Endothelial cell (in vitro differentiated cells): ENCODE measurements at regions not wholly inside any gene's neighbourhood (a gene's known extent, or its start where the extent isn't known, plus 50 kb on each side); places are given as distances from the start of the nearest gene placed in this dataset. TPM values are rescaled to one million over a fixed set of nuclear protein-coding genes. Genes with fewer than 3 reads are reported as not detected.

Experiments
- DNase-seq: peaks from one replicate; pipeline ENCODE4 v3.0.0; 2021; ENCODE audit warnings: low spot score
- H3K27ac Mint-ChIP-seq: one replicate; pipeline ENCODE4 v1.8.0; 2021; ENCODE audit warnings: mixed read lengths, inconsistent platforms; ENCODE audit not compliant: unreplicated experiment
- H3K27me3 Mint-ChIP-seq: one replicate; pipeline ENCODE4 v1.8.0; 2021; ENCODE audit warnings: mild to moderate bottlenecking, moderate library complexity, mixed read lengths, inconsistent platforms; ENCODE audit not compliant: unreplicated experiment
- H3K36me3 Mint-ChIP-seq: one replicate; pipeline ENCODE4 v1.8.0; 2021; ENCODE audit warnings: mild to moderate bottlenecking, low read depth, mixed read lengths, inconsistent platforms; ENCODE audit not compliant: unreplicated experiment
- H3K4me1 Mint-ChIP-seq: one replicate; pipeline ENCODE4 v1.8.0; 2021; ENCODE audit warnings: mild to moderate bottlenecking, mixed read lengths, inconsistent platforms; ENCODE audit not compliant: unreplicated experiment
- H3K4me3 Mint-ChIP-seq: one replicate; pipeline ENCODE4 v1.8.0; 2021; ENCODE audit warnings: mild to moderate bottlenecking, mixed read lengths, inconsistent platforms; ENCODE audit not compliant: unreplicated experiment
- H3K9me3 Mint-ChIP-seq: one replicate; pipeline ENCODE4 v1.8.0; 2021; ENCODE audit warnings: mixed read lengths, inconsistent platforms; ENCODE audit not compliant: unreplicated experiment
- microRNA-seq: library from miRNA; unstranded; fragments of <30 nt; microRNA quantifications from one replicate; pipeline ENCODE4, GENCODE V29; 2020; ENCODE audit not compliant: unreplicated experiment
- TF ChIP-seq, protein P1 (sequence below): fragments of 200-600 bp; sonication (generic); IDR thresholded peaks from one replicate; pipeline ENCODE4 v1.5.0; 2021; ENCODE audit warnings: antibody characterized with exemption; ENCODE audit not compliant: unreplicated experiment

DNA sequence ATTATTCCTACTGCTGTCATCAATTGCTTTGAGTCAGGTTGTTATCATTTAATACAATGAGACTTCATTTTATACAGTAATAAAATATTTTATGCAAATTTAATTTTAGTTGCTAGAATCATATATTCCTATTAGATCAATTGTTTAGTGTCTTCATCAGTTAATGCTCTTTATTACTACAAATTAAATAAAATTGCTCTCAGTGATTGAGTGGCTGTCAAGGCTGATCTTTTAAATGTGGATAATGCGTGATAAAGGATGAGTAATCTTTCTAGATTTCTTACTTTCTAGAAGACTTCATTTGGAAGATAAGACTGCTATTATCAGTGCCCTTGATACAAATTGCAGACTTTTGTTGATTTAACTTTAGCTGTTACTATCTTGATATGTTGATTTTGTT is 59.6 kb upstream of the CDH2 start:
- H3K27ac Mint-ChIP-seq: no peak overlapping the region
- H3K27me3 Mint-ChIP-seq: no peaks in the 10 kb centered on the region
- no peaks in the 10 kb centered on the region for H3K4me1 Mint-ChIP-seq
- no peaks in the 10 kb centered on the region for H3K36me3 Mint-ChIP-seq
- no peak for DNase-seq
- TF ChIP-seq, protein P1, sequence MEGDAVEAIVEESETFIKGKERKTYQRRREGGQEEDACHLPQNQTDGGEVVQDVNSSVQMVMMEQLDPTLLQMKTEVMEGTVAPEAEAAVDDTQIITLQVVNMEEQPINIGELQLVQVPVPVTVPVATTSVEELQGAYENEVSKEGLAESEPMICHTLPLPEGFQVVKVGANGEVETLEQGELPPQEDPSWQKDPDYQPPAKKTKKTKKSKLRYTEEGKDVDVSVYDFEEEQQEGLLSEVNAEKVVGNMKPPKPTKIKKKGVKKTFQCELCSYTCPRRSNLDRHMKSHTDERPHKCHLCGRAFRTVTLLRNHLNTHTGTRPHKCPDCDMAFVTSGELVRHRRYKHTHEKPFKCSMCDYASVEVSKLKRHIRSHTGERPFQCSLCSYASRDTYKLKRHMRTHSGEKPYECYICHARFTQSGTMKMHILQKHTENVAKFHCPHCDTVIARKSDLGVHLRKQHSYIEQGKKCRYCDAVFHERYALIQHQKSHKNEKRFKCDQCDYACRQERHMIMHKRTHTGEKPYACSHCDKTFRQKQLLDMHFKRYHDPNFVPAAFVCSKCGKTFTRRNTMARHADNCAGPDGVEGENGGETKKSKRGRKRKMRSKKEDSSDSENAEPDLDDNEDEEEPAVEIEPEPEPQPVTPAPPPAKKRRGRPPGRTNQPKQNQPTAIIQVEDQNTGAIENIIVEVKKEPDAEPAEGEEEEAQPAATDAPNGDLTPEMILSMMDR: no peak
- H3K9me3 Mint-ChIP-seq: no peaks in the 10 kb centered on the region
- H3K4me3 Mint-ChIP-seq: no peak overlapping the region

Small RNAs in the stretch of these regions (microRNA-seq; reads per million reads assigned to microRNA genes)
- gene MIR302F: not detected
